Spleen (tissue), 11 donors: ENCODE measurements at regions not wholly inside any gene's neighbourhood (a gene's known extent, or its start where the extent isn't known, plus 50 kb on each side); places are given as distances from the start of the nearest gene placed in this dataset.

Experiments used
- DNase-seq: peaks from one replicate; pipeline ENCODE4 v3.0.0-alpha.2; 2020
- H3K27ac ChIP-seq, 8 donors: fragments of 200-600 bp; sonication (generic) in 7 of 8; 1 replicate in 4 of 8; 2 replicates in 4 of 8; pipeline versions ENCODE4 v1.5.0 to v1.8.0; 2016 to 2021; ENCODE audit warnings: inconsistent platforms in 4 of 8, mild to moderate bottlenecking in 4 of 8, moderate library complexity in 1 of 8
- H3K27me3 ChIP-seq, 7 donors: fragments of 200-600 bp; sonication (generic) in 6 of 7; replicated peaks in 1 of 7; 1 replicate in 4 of 7; 2 replicates in 3 of 7; pipeline versions ENCODE4 v1.5.0 to v1.8.0; 2016 to 2021; ENCODE audit warnings: inconsistent platforms in 3 of 7, mild to moderate bottlenecking in 1 of 7
- H3K36me3 ChIP-seq, 6 donors: fragments of 200-600 bp; sonication (generic) in 5 of 6; 1 replicate in 4 of 6; 2 replicates in 2 of 6; pipeline versions ENCODE4 v1.5.0 to v1.8.0; 2016 to 2021; ENCODE audit warnings: inconsistent platforms in 2 of 6
- H3K4me1 ChIP-seq, 6 donors: fragments of 200-600 bp; sonication (generic) in 5 of 6; 1 replicate in 3 of 6; 2 replicates in 3 of 6; pipeline versions ENCODE4 v1.5.0 to v1.8.0; 2016 to 2021; ENCODE audit warnings: inconsistent platforms in 3 of 6
- H3K4me3 ChIP-seq, 8 donors: fragments of 200-600 bp; sonication (generic) in 7 of 8; 1 replicate in 4 of 8; 2 replicates in 4 of 8; pipeline versions ENCODE4 v1.5.0 to v1.8.0; 2016 to 2021; ENCODE audit warnings: inconsistent platforms in 4 of 8, mild to moderate bottlenecking in 4 of 8, moderate library complexity in 2 of 8
- H3K9me3 ChIP-seq, 8 donors: fragments of 200-600 bp; sonication (generic) in 7 of 8; 1 replicate in 4 of 8; 2 replicates in 4 of 8; pipeline versions ENCODE4 v1.5.0 to v1.8.0; 2016 to 2021; ENCODE audit warnings: inconsistent platforms in 4 of 8
- POLR2A ChIP-seq, 3 donors: fragments of 450-650 bp; IDR thresholded peaks; one replicate each; pipeline ENCODE4 v1.5.1; 2017; ENCODE audit warnings: antibody characterized with exemption in 3 of 3, mild to moderate bottlenecking in 1 of 3
- POLR2AphosphoS5 ChIP-seq, 3 donors: sonication (generic); formaldehyde crosslinking; IDR thresholded peaks; one replicate each; pipeline ENCODE4 v1.5.1; 2017; ENCODE audit warnings: antibody characterized with exemption in 3 of 3
- WGBS, 5 donors: extraction: QIAGEN DNeasy Blood & Tissue Kit in 3 of 5; methylation state at CpG; one replicate each; pipeline versions ENCODE4 v1.1.5 to v1.1.7; 2013 to 2018; 5-methylcytosine and 5-hydroxymethylcytosine counted together
- intact Hi-C: fragments of 100-400 bp; cut with DNase I; formaldehyde crosslinking; loops from one replicate; pipeline ENCODE4 v1.15.0; 2023; ENCODE audit warnings: low total_unique reads
- TF ChIP-seq, protein P1 (sequence below), 11 experiments: fragments of 200-600 bp in 7 of 11; fragments of 450-650 bp in 4 of 11; sonication (generic) in 4 of 11; IDR thresholded peaks in 8 of 11; conservative IDR thresholded peaks in 3 of 11; 1 replicate in 7 of 11; 2 replicates in 4 of 11; pipeline versions ENCODE4 v1.4.0 to v1.8.0; 2016 to 2021; ENCODE audit warnings: antibody characterized with exemption in 11 of 11, inconsistent platforms in 4 of 11, mild to moderate bottlenecking in 1 of 11
- donor health status: healthy with polysubstance abuse.
- donor health status: DM: no; HTN: no; CAD: no; lungs with moderate emphysema.
- donor health status: DM: no; HTN: no; CAD: no.
- donor health status: Bipolar disorder and iron deficiency.
- donor health status: healthy.
- donor health status: DM: no; HTN: no; CAD: no.
- donor health status: DM: yes; HTN: yes; CAD: no.

GRCh38 chr10:8985651-8986050 is 931.2 kb downstream of the GATA3 start:
- WGBS, 5 donors = 77 to 96% (median 89%) methylated on average over 2 of the region's 2 CpGs
- intact Hi-C loops = no loop called here
- TF ChIP-seq POLR2AphosphoS5 (IDR thresholded peaks at IDR 0.05) = no peak
- TF ChIP-seq, protein P1, sequence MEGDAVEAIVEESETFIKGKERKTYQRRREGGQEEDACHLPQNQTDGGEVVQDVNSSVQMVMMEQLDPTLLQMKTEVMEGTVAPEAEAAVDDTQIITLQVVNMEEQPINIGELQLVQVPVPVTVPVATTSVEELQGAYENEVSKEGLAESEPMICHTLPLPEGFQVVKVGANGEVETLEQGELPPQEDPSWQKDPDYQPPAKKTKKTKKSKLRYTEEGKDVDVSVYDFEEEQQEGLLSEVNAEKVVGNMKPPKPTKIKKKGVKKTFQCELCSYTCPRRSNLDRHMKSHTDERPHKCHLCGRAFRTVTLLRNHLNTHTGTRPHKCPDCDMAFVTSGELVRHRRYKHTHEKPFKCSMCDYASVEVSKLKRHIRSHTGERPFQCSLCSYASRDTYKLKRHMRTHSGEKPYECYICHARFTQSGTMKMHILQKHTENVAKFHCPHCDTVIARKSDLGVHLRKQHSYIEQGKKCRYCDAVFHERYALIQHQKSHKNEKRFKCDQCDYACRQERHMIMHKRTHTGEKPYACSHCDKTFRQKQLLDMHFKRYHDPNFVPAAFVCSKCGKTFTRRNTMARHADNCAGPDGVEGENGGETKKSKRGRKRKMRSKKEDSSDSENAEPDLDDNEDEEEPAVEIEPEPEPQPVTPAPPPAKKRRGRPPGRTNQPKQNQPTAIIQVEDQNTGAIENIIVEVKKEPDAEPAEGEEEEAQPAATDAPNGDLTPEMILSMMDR (IDR thresholded peaks at IDR 0.05 in 8 of 11, conservative IDR thresholded peaks at IDR 0.05 in 3 of 11) = no peak
- TF ChIP-seq POLR2A (IDR thresholded peaks at IDR 0.05) = no peak

GRCh38 chr10:8986975-8987374 is 932.5 kb downstream of the GATA3 start:
- no peak overlapping the region for H3K27ac ChIP-seq
- 78 to 86% (median 84%) methylated on average over 6 of the region's 6 CpGs for WGBS, 5 donors
- TF ChIP-seq POLR2AphosphoS5 (IDR thresholded peaks at IDR 0.05) (no peak), POLR2A (IDR thresholded peaks at IDR 0.05) (no peak)
- TF ChIP-seq, protein P1 (IDR thresholded peaks at IDR 0.05 in 8 of 11, conservative IDR thresholded peaks at IDR 0.05 in 3 of 11) = no peak
- H3K4me1 ChIP-seq = no peaks in the 10 kb centered on the region
- H3K27me3 ChIP-seq = no peaks in the 10 kb centered on the region
- H3K9me3 ChIP-seq = peaks cover 0 to 5% (median 0%) of the 10 kb centered on the region in 8 donors
- no peak for DNase-seq
- intact Hi-C loops = no loop called here
- H3K36me3 ChIP-seq = no peaks in the 10 kb centered on the region
- no peak overlapping the region for H3K4me3 ChIP-seq

More at GRCh38 chr10:8985651-8986050, 931.2 kb downstream of the GATA3 start:
- Histone ChIP-seq H3K36me3 (no peaks in the 10 kb centered on the region), H3K4me1 (no peaks in the 10 kb centered on the region), H3K27me3 (no peaks in the 10 kb centered on the region), H3K4me3 (no peak overlapping the region), H3K27ac (no peak overlapping the region), H3K9me3 (peaks cover 0 to 5% (median 0%) of the 10 kb centered on the region in 8 donors)
- no peak for DNase-seq

GRCh38 chr10:8987712-8988111 is 933.2 kb downstream of the GATA3 start:
- H3K4me1 ChIP-seq = no peaks in the 10 kb centered on the region
- H3K4me3 ChIP-seq = no peak overlapping the region
- H3K27ac ChIP-seq = no peak overlapping the region
- H3K9me3 ChIP-seq = peaks cover 0 to 5% (median 0%) of the 10 kb centered on the region in 8 donors
- 0 to 53% (median 29%) methylated on average over 1 of the region's 1 CpG for WGBS, 5 donors
- DNase-seq = no peak
- H3K36me3 ChIP-seq = no peaks in the 10 kb centered on the region
- H3K27me3 ChIP-seq = no peaks in the 10 kb centered on the region
- TF ChIP-seq POLR2AphosphoS5 (IDR thresholded peaks at IDR 0.05) (no peak), POLR2A (IDR thresholded peaks at IDR 0.05) (no peak)
- TF ChIP-seq, protein P1 (IDR thresholded peaks at IDR 0.05 in 8 of 11, conservative IDR thresholded peaks at IDR 0.05 in 3 of 11) = no peak
- intact Hi-C loops = no loop called here

DNA sequence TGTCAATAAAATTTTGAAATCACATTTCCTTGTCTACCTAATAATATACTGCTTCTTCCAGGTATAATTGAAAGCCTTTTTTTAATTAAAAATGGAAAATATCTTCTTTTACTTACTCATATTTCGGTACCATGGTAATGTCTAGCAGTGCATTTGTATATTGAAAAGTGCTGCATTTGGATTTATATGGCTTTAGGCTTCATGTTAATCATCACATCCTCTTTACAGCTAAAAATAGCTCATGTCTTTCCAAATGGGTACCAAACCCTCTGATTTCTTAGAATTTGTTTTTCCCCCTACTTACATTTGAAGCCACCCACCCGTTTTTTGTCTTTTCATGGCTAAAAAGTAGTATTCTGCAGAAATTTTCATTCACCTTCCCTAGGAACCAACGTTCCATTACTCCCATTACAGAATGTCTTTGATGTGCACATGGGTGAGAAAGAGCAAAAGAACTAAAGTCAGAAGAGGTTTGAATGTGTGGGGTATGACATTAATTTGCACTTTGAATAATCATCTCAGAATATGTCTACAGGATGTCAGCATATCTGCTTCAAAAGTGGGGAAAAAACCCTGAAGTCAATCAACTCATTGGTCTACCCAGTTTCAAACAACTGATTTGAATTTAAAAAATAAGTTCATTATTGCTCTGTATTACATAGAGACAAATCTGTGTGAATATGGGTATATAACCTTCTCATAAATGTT is 935.9 kb downstream of the GATA3 start:
- Histone ChIP-seq H3K36me3 (no peaks in the 10 kb centered on the region), H3K4me1 (no peaks in the 10 kb centered on the region), H3K9me3 (no peaks in the 10 kb centered on the region), H3K27me3 (no peaks in the 10 kb centered on the region), H3K4me3 (no peak overlapping the region), H3K27ac (no peak overlapping the region)
- DNase-seq = no peak
- intact Hi-C loops = no loop called here
- 59 to 76% (median 66%) methylated on average over 3 of the region's 3 CpGs for WGBS, 5 donors
- no peak for TF ChIP-seq POLR2AphosphoS5 (IDR thresholded peaks at IDR 0.05)
- TF ChIP-seq, protein P1 (IDR thresholded peaks at IDR 0.05 in 8 of 11, conservative IDR thresholded peaks at IDR 0.05 in 3 of 11) = no peak
